NCI-H69 (cell line): ENCODE measurements at regions not wholly inside any gene's neighbourhood (a gene's known extent, or its start where the extent isn't known, plus 50 kb on each side); places are given as distances from the start of the nearest gene placed in this dataset.
A peak's percentile ranks its signal among the peaks of the same experiment; 100 is the strongest.

Experiments used
- DNase-seq: peaks from one replicate; lab custom pipeline; 2025; lab: John Stamatoyannopoulos, UW

DNA sequence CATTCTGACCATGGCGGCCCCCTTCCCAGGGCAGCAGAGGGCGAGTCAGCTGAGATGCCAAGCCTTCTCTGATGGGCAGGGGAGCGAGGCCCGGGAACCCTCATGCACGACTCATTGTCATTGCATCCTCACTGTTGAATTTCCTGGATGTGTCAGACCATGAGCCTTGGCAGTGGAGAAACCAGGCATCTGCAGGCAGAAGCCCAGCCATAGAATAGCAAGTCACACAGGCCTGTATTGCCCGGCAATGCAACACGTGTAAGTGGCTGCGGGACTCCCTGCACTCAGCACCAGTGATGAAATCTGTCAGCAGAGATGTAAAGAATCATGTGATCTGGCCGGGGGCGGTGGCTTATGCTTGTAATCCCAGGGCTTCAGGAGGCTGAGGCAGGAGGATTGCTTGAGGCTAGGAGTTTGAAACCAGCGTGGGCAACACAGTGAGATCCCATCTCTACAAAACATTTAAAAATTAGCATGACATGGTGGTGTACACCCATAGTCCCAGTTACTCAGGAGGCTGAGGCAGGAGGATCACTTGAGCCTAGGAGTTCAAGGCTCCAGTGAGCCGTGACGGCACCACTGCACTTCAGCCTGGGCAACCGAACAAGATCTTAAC lies 199.7 kb downstream of the KATNAL1 start:
- no peak for DNase-seq

DNA sequence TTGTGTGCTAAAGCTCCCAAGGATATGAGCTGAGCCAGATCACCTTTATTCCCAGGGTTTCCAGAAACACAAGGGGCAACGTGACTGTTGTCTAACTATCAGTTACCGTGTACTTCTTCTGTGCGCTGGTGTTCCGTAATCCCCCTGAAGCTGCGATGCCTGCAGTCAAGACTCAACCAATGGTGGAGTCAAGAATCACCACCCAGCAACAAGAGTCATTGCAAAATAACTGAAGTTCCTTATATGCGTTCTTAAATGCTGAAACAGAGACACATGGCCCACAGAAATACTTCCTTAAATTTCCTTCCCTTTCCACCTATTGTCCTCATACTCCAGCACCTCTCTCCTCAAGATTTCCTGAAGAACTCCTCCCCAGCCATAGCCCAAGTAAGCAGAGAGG lies 200.2 kb downstream of the KATNAL1 start:
- no peak for DNase-seq

DNA sequence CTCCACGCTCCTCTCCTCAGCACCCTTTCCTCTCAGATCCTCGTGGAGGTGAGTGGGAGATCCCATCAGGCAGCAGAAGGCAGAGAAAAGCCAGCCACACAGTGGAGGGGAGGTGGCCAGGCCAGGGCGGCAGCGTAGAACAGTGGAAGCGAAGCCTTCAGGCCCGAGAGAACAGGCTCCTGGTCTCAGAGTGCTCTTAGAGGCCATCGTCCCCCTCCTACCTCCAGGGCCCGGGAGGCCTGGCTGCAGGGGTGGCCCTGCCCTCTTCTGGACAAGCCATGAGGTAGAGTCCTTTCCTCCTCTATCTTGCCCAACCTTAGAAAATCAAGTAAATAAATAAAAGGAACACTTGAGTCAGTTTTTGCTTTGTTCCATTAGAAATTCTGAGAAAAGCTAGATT lies 202.0 kb downstream of the KATNAL1 start:
- DNase-seq = no peak

DNA sequence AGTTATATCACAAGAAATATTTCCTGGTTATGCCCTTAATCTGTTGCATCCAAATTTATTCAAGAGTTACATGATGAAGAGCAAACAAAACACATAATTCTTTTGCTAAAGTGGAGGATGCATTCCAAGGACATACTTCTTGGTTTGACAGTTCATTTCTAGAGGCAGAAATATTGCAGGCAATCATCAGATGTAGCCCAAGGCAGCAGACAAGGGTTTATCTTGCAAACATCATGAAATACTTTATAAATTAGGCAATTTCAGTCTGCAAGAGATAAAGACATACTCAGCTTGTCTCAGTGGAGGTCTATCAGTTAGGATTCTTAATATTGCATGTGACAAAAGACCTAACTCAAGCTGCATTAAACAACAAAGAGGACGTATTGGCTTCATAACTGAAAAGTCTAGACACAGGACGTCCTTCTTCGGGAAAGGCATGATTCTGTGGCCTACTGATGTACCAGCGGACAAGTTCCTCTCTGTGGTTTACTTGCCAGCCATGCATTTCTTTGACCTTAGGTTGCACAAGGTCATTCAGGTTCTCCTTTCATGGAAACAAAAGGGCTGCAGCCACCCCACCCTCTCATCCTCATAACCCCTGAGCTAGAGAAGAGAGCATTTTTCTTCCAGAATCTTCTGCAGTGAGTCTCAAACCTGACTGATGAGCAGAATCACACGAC lies 204.1 kb downstream of the KATNAL1 start:
- DNase-seq = no peak

DNA sequence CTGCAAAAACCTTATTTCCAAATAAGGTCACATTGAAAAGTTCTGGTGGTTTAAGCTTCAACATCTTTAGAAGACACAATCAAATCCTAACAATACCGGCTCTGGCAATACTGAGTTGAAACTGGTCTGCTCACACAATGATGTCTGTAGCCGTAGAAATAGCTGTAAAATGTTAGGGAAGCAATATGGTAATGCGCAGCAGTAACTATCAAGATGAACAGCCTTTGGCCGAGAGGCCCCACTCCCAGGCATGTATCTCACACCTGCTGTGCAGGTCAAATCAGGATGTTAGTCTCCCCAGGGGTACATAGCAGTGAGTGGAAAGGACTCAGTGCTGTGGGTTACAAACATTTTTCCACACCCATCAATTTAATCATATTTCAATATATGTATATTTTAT lies 207.1 kb downstream of the KATNAL1 start:
- DNase-seq = no peak

DNA sequence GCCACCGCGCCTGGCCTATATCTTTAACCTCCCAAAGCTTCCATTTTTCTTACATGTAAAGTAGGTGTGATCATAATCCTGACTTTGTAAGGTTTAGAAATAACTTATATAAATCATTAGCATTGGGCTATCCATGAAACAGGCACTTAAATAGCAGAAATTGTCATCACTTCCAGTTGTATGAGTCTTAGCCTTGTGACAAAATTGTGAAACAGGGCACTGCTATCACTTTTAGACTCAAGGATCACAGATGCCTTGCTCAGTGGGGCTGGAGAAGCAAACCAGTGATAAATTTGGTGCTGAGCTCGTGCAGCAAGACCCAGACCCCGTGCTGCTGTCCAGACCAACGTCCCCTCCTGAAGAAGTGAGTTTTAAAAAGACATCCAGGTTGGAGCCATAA lies 209.7 kb downstream of the KATNAL1 start:
- no peak for DNase-seq

DNA sequence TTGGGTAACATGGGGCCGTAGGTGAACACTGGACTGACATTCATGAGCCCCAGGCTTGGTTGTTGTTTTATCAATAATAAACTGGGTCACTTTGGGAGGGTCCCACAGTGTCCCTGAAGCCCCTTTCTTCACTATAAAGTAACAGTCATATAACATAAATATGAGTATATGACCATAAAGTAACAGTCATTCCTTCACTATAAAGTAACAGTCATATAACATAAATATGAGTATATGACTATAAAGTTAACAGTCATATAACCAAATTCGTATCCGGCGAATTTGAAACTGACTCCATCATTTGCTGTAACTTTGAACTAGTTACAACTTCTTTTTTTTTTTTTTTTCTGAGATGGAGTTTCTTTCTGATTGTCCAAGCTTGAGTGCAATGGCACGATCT lies 210.3 kb downstream of the KATNAL1 start:
- no peak for DNase-seq

DNA sequence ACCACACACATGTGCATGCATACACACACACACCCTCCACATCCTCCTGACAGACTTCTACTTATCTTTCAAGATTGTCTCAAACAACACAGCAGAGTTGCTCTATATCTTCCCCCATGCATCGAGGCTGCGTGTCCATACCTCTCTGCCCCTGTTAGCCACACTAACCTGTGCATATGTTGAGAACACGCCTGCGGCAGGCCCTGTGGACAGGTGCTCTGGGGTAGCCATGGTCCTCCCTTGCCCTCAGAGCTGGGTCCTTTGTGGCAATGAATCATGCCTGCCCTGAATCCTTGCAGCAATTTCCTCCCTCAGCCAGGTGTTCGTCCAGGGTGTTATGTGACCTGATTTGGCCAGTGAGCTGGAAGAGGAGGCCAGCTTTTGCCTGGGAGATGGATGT lies 213.3 kb downstream of the KATNAL1 start:
- no peak for DNase-seq

DNA sequence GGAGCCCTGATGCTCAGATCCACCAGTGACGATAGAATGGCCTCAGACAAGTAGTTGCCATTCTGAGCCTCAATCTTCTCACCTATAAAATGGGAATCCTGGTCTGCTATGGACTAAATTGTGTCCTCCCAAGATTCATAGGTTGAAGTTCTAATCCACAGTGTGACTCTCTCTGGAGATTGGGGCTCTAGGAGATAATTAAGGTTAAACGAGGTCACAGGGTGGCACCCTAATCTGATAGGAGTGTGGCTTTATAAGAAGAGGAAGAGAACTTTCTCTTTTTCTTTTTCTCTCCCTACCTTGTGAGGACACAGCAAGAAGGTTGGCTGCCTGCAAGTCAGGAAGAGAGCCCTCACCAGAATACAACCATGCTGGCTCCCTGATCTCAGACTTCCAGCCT lies 214.1 kb downstream of the KATNAL1 start:
- DNase-seq = no peak

DNA sequence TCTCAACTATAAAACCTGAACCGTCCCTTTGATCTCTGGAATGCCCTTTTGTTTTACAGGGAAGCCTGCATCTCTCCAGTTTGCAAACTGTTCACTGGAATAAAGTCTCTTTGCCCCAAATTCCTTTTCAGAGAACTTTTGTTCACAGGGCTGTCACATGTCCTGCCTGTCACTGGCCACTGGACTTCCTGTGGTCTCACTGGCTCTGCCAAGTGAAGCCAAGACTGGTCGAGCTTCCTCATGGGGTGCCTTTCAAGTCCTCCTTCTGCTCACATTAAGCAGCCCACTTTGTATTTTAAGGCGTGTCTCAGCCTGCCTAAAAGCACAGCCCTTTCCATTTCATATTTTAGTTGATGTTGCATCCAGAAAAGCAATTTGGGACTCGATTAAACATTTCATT lies 215.7 kb downstream of the KATNAL1 start:
- DNase-seq = no peak

DNA sequence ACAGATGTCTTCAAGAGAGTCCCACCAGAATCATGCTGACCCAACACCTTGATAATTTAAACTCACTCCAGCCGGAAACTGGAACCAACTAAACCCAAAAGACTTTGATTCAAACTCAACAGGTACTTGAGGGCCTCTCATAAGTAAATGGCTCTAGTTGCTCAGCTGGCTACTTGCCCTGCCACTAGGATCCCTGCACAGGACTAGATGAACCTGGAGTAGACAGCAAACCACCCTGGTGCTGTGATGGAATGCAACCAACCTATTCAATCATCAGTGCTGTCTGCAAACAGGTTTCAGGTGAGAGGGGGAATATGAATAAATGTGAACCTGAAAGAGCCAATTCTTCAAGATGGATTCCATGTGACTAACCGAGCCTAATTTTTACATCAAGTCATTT lies 216.3 kb downstream of the KATNAL1 start:
- DNase-seq = no peak

DNA sequence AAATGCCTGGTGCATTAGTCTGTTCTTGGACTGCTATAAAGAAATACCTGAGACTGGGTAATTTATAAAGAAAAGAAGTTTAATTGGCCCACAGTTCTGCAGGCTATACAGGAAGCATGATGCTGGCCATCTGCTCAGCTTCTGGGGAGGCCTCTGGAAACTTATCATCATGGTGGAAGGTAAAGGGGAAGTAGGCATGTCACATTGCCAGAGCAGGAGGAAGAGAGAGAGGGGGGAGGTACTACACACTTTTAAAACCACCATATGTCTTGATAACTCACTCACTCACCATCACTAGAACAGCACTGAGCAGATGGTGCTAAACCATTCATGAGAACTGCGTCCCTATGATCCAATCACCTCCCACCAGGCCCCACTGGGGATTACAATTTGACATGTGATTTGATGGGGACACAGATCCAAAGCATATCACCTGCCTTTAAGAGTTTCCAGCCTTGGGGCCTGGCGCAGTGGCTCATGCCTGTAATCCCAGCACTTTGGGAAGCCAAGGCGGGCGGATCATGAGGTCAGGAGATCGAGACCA lies 219.0 kb downstream of the KATNAL1 start:
- peak; percentile 86 for DNase-seq

DNA sequence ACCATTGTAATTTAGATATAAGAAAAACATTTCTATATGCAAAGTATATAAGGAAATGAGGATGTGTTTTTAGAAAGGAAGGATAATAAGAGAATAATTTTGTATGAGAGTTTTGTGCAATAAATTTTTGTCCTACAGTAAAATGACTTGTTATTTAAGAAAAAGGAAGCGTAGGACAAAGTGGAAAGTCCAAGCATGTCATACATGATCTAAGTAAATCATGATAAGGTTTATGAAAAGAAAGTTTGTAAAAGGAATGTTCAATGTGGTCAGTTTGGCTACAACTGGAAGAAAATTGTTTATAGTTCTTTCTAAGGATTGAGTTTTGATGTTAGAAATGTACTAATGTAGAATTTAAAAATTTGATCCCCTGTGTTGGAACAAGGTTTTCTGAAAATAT lies 222.3 kb downstream of the KATNAL1 start:
- DNase-seq = no peak

DNA sequence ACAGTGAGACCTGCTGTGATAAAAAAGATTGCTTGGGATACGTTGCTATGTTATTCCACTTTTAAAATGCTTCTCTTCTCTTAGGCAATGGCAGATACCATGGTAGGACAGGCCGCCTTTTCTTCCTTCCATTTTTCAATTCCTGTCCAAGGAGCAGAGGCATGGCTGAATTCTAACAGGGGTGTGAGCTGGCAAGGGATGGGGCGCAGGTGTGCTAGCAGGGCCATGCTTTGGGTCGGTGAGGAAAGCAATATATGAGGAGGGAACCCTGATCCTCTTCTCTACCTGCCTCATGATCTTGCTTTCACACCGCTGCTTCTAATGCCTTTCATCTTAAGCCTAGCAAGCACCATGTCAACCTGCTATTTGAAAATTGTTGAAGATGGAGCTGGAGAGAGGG lies 225.0 kb downstream of the KATNAL1 start:
- no peak for DNase-seq

DNA sequence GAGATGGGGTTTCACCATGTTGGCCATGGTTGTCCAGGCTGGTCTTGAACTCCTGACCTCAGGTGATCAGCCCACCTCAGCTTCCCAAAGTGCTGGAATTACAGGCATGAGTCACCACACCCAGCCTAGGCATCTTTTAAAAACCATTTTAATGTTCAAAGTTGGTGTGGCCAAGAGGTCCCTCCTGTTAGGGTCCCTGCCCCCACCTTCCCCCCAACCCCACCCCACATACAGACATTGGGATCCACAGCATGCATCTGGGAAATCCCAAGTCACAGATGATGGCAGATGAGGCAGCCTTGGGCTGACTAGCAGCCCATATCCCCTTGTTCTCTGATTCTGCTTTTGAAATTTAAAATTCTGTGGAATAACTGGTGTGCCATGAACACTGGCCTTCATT lies 226.0 kb downstream of the KATNAL1 start:
- DNase-seq = no peak

DNA sequence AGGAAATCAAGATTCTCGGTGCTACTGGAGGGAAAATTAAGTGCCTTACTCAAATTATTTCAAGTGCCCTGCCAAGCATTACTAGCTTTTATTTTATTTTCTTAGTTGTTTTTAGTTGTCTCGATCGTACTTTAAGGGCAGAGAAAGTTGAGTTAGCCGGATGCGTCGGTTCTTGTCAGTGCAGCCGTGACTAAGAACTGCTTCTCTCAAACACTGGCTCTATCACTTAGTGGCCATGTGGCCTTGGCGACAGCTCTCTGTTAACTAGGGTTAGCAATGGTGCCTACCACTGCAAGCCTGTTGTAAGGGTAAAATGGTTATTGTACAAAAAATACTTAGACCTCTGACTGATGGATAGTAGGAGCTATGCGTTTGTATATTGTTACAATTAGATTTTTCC lies 227.8 kb downstream of the KATNAL1 start:
- no peak for DNase-seq

DNA sequence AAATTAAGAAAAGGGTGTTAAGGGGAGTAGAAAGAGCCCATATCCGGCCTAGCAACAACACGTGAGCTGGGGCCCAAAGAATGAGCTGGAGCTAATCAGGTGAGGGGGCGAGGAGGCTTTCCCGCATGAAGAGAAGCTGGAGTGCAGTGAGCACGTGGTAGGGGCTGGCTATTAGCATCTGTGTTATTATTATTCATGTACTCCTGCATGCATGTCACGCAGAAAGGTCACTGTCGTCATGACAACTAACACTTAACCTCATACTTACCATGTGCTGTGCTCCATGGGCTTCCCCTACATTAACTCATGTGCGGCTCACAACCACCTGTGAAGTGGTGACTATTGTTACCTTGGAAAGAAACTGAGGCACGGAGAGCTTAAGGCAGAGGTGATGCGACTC lies 227.6 kb upstream of the UBL3 start:
- no peak for DNase-seq

DNA sequence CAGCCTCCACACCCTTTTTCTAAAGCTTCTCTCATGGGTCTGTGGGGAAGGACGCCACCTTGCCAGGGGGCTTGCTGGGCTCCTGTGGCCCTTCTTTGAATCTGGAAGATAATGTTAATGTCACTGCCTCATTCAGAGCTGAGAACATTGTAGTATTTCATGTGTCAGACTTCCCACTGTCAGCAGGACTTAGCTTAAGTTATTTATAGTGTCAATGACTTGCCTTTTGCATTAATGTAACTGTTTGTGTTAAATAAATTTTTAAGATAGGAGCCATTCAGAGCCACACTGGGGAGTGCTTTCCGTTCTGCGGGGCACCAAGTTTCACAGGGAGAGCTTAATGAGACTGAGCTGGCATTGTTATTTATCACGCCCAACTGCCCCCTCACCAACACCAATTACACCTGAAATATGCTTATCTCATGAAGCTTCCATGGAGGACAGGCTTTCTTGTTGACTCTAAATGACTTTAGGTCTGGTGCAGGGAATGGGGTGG lies 226.9 kb upstream of the UBL3 start:
- DNase-seq = no peak

DNA sequence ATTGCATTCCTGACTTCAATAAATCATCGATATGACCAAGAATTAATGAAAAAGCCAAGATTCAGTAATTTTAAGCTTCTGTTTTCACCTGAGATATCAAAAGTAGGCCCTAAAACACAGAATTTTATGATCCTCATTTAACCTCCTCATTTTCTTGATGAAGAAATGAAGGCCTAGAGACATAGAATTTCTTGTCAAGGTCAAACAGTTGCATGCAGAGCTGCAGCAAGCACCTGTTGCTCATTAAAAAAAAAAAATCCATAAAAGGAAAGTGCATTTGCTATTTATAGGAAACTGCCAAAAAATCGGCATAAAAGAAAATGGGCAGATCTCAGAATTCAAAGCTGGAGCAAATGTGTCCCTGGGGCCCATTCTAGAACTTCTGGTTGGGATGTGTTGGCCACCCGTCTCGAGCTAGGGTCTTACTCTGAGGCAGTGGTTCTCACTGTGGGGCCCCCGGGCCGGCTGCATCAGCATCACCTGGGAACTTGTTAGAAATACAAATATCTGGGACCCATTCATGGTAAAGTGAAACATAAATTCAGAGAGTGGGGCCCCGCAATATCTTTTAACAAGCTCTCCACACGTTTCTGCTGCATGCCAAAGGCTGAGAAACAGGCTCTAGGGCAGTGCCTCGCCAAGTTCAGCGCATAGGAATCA lies 224.7 kb upstream of the UBL3 start:
- DNase-seq = no peak

DNA sequence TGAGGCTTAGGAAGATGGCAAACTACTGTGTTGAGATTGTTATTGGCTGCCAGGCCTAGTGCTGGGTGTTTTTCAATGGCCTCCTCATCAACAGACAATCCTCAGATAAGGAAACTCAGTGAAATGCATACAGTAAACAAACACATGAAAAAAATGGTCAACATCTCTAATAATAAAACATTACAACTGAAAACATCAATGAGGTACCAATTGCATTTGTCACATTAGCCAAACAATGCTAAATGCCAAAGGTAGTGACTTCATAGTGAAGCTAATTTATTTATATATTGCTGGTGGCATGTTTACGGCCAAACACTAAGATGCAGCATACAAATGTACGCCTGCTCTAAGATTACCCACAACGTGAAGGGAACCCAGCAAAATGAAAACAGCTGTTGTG lies 224.0 kb upstream of the UBL3 start:
- no peak for DNase-seq

DNA sequence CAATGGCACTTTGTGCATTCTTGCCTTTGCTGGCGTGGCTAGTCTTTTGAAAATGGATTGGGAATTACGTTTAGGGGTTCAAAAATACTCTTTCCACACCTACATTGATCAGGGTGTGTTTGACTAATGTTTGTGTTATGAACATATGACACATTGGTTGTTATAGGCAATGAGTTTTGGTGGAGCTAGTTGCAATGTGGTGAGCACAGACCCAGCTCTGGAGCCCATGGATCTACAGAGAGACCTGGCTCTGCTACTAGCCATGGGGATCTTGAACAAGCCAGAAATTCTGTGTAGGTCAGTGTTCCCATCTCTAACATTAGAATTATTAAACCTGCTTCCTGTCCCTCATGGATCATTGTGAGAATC lies 222.4 kb upstream of the UBL3 start:
- no peak for DNase-seq

DNA sequence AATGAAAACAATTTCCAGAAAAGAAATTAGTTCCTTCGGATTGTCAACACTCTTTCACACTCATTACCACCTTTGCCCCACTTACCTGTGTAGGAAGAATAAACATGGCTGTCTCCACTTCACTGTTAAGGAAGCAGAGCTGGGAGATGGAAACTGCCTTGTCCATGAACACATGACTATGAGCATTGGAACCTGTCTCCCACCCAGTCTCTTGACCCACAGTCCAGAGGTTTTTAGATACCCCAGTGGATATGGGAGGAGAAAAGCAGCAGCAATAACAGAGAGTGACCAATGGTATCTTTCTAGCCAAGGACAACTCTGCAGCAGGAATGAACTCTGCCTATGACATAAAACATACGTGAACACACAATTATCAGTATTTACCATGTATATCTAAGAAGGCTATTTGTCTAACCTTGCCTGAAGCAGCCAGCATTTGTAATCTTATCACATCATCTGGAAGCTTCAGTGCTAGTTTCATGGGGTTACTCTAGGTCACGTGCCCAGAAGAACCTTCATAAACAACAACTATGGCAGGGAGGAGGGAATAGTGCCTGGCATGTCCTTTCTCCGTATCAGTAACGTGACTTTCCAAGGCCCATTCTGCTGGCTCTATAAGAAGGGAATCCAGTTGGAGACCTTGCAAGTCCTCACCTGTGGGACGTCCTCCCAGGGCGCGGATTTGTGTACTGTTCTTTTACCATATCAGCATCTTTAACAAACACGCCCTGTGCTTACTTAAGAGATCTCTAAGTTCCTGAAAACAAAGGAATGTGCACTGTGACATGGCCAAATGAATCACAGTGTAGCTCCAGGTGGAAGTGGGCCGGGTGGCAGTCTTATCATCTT lies 221.8 kb upstream of the UBL3 start:
- DNase-seq = no peak
